HepG2 (cell line): ENCODE measurements at regions not wholly inside any gene's neighbourhood (a gene's known extent, or its start where the extent isn't known, plus 50 kb on each side); places are given as distances from the start of the nearest gene placed in this dataset.

Experiments used
- ATAC-seq: fragments of 200-7000 bp; cut with Tn5 transposase; 3 replicates; pipeline ENCODE4 v1.9.1; 2020; ENCODE audit warnings: mild to moderate bottlenecking, moderate library complexity
- BruUV-seq: library from RNA; stranded (reverse); fragments of 400-500 nt; replicated peaks from 2 replicates; lab custom pipeline; 2021; lab: Mats Ljungman, UMichigan
- CTCF ChIA-PET: fragments of 300-600 bp; formaldehyde crosslinking; extraction: SDS; loops from one replicate; lab custom pipeline; 2021; ENCODE audit warnings: low total read pairs, inconsistent platforms, low intra/inter-chr PET ratio; lab: Yijun Ruan, JAX
- POLR2A ChIA-PET: fragments of 350-600 bp; sonication (Branson Sonifier 250); formaldehyde crosslinking; loops from one replicate; lab custom pipeline; 2020; ENCODE audit warnings: antibody characterized with exemption, inconsistent platforms; lab: Yijun Ruan, JAX
- DNase-seq: peaks from one replicate; pipeline ENCODE4 v3.0.0-alpha.2; 2015; ENCODE audit warnings: low spot score
- FAIRE-seq: peaks from 3 replicates; lab custom pipeline; 2011; peaks lifted over from hg19 to GRCh38; lab: Jason Lieb, UNC
- H2AFZ ChIP-seq: one replicate; pipeline ENCODE4 v1.6.1; 2011; ENCODE audit warnings: low read length, inconsistent platforms
- H3K27ac ChIP-seq: fragments of 300-600 bp; 3 replicates; pipeline ENCODE4 v1.8.0; 2011; ENCODE audit warnings: mixed run types, mild to moderate bottlenecking, mixed read lengths, low read length, inconsistent platforms; ENCODE audit not compliant: insufficient read depth; ENCODE audit errors: extremely low read length
- H3K27me3 ChIP-seq, 2 experiments: fragments of 200-600 bp in 1 of 2; 2 replicates in 1 of 2; 3 replicates in 1 of 2; pipeline versions ENCODE4 v1.6.0 to v1.8.0; 2011; ENCODE audit warnings: low read length in 2 of 2, mild to moderate bottlenecking in 2 of 2, moderate library complexity in 2 of 2, inconsistent platforms in 1 of 2; ENCODE audit not compliant: insufficient read depth in 2 of 2, control insufficient read depth in 1 of 2
- H3K36me3 ChIP-seq, 2 experiments: fragments of 200-600 bp in 1 of 2; replicated peaks in 1 of 2; 2 replicates in 1 of 2; 3 replicates in 1 of 2; pipeline versions ENCODE4 v1.5.1 to v1.8.0; 2011; ENCODE audit warnings: low read length in 2 of 2, inconsistent platforms in 1 of 2; ENCODE audit not compliant: insufficient read depth in 2 of 2, control insufficient read depth in 1 of 2
- H3K4me1 ChIP-seq: 2 replicates; pipeline ENCODE4 v1.5.1; 2012; ENCODE audit warnings: low read length, inconsistent platforms; ENCODE audit not compliant: insufficient read depth
- H3K4me2 ChIP-seq: 2 replicates; pipeline ENCODE4 v1.6.0; 2011; ENCODE audit warnings: low read depth, low read length, inconsistent platforms
- H3K4me3 ChIP-seq, 3 experiments: fragments of 200-600 bp in 1 of 3; sonication (generic), shearing (Covaris generic) in 1 of 3; replicated peaks in 1 of 3; 2 replicates each; pipeline ENCODE4 v1.5.1; 2011 to 2016; ENCODE audit warnings: low read length in 3 of 3, inconsistent platforms in 2 of 3, low read depth in 2 of 3, mild to moderate bottlenecking in 2 of 3, control low read depth in 1 of 3, mixed read lengths in 1 of 3; ENCODE audit not compliant: insufficient read depth in 1 of 3
- H3K79me2 ChIP-seq: one replicate; pipeline ENCODE4 v1.6.1; 2011; ENCODE audit warnings: low read length, inconsistent platforms; ENCODE audit not compliant: insufficient read depth
- H3K9ac ChIP-seq: 2 replicates; pipeline ENCODE4 v1.6.0; 2011; ENCODE audit warnings: mild to moderate bottlenecking, low read depth, low read length, inconsistent platforms; ENCODE audit not compliant: insufficient read depth
- H3K9me3 ChIP-seq: 2 replicates; pipeline ENCODE4 v1.5.1; 2012; ENCODE audit warnings: mild to moderate bottlenecking, low read length
- H4K20me1 ChIP-seq: 2 replicates; pipeline ENCODE4 v1.6.0; 2011; ENCODE audit warnings: inconsistent platforms, mild to moderate bottlenecking, low read length, moderate library complexity; ENCODE audit not compliant: insufficient read depth
- HMGA1 ChIP-seq: sonication (generic); formaldehyde crosslinking; conservative IDR thresholded peaks from 2 replicates; pipeline ENCODE4 v1.4.0; 2020; ENCODE audit warnings: missing genetic modification reagents
- KDM2A ChIP-seq: sonication (generic); formaldehyde crosslinking; IDR thresholded peaks from 2 replicates; pipeline ENCODE4 v1.4.0; 2020; ENCODE audit warnings: low read depth, missing genetic modification reagents, borderline replicate concordance
- KDM4B ChIP-seq: sonication (generic); formaldehyde crosslinking; IDR thresholded peaks from 2 replicates; pipeline ENCODE4 v1.4.0; 2020; ENCODE audit warnings: missing genetic modification reagents
- ZFX ChIP-seq: sonication (generic); formaldehyde crosslinking; IDR thresholded peaks from 2 replicates; pipeline ENCODE4 v1.4.0; 2020; ENCODE audit warnings: mild to moderate bottlenecking, low read depth, missing genetic modification reagents, moderate library complexity
- ZNF296 ChIP-seq: sonication (generic); formaldehyde crosslinking; conservative IDR thresholded peaks from 2 replicates; pipeline ENCODE4 v1.5.0; 2020; ENCODE audit warnings: mild to moderate bottlenecking, missing genetic modification reagents
- ZSCAN25 ChIP-seq: sonication (generic); formaldehyde crosslinking; IDR thresholded peaks from 2 replicates; pipeline ENCODE4 v1.8.0; 2022; ENCODE audit warnings: mild to moderate bottlenecking, missing genetic modification reagents
- WGBS: methylation state at CpG from one replicate; pipeline ENCODE4 v1.1.6; 2017; ENCODE audit warnings: low lambda C conversion rate; 5-methylcytosine and 5-hydroxymethylcytosine counted together
- in situ Hi-C: cut with HindIII; loops from 2 replicates; pipeline ENCODE4 v1.10.0; 2017; ENCODE audit warnings: low pct_unique_long_range_greater_than_20kb; ENCODE audit not compliant: extremely low pct_ligation_motif_present
- intact Hi-C: fragments of 100-400 bp; cut with micrococcal nuclease; formaldehyde crosslinking; loops from one replicate; pipeline ENCODE4 v1.10.0; 2022; ENCODE audit not compliant: unreplicated experiment
- TF ChIP-seq, protein P1 (sequence below): sonication (generic); formaldehyde crosslinking; IDR thresholded peaks from 2 replicates; pipeline ENCODE4 v1.5.1; 2020; ENCODE audit warnings: mild to moderate bottlenecking, missing genetic modification reagents, moderate library complexity
- TF ChIP-seq, protein P2 (sequence below): sonication (generic); formaldehyde crosslinking; IDR thresholded peaks from 2 replicates; pipeline ENCODE4 v1.4.0; 2020; ENCODE audit warnings: missing genetic modification reagents

DNA sequence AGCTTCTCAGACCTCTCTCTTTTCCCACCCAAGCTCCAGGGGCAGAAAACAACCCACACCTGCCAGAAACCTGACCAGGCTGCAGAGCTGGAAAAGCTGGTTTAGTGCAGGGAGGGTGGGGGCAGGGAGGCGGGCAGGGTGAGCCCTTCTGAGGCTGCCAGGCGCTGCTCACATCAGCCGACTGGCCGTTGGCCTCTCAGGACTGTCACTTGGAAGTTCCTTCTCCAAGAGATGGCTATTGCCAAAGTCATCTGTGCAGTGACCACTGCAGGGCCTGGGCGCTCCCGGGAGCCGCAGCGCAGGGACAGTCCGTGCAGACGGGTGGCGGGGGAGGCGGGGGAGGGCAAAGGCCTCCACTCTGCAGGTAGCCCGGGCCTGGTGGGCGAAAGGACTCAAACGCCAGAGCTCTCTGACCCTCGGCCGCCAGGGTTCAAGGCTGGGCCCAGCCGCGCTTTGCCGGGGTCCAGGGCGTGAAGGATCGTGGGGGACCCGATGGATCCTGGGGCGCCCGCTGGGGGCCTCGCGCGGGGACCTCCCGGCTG, 205.0 kb upstream of the IER5L start:
- no peak for FAIRE-seq
- WGBS: no CpG with 5 or more reads among the region's 29 CpGs

More for the DNA sequence above, 205.0 kb upstream of the IER5L start:
- no peak overlapping the region for H3K27ac ChIP-seq
- no peak overlapping the region for H3K9ac ChIP-seq
- no TSS peak for BruUV-seq
- POLR2A ChIA-PET: interaction anchor here (0.7 kb wide), 1 partner anchor 201 kb away, joined by 3 read pairs; no protein-coding TSS in a partner anchor
- TF ChIP-seq, protein P1, sequence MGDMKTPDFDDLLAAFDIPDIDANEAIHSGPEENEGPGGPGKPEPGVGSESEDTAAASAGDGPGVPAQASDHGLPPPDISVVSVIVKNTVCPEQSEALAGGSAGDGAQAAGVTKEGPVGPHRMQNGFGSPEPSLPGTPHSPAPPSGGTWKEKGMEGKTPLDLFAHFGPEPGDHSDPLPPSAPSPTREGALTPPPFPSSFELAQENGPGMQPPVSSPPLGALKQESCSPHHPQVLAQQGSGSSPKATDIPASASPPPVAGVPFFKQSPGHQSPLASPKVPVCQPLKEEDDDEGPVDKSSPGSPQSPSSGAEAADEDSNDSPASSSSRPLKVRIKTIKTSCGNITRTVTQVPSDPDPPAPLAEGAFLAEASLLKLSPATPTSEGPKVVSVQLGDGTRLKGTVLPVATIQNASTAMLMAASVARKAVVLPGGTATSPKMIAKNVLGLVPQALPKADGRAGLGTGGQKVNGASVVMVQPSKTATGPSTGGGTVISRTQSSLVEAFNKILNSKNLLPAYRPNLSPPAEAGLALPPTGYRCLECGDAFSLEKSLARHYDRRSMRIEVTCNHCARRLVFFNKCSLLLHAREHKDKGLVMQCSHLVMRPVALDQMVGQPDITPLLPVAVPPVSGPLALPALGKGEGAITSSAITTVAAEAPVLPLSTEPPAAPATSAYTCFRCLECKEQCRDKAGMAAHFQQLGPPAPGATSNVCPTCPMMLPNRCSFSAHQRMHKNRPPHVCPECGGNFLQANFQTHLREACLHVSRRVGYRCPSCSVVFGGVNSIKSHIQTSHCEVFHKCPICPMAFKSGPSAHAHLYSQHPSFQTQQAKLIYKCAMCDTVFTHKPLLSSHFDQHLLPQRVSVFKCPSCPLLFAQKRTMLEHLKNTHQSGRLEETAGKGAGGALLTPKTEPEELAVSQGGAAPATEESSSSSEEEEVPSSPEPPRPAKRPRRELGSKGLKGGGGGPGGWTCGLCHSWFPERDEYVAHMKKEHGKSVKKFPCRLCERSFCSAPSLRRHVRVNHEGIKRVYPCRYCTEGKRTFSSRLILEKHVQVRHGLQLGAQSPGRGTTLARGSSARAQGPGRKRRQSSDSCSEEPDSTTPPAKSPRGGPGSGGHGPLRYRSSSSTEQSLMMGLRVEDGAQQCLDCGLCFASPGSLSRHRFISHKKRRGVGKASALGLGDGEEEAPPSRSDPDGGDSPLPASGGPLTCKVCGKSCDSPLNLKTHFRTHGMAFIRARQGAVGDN (CRISPR knock-in tag): peak; percentile 47
- TF ChIP-seq KDM4B: no peak
- TF ChIP-seq ZNF296 (CRISPR knock-in tag): 0 out of 2 replicates have a peak, but pooled peaks have one; percentile 47
- peak; percentile 72; the same call in 1 of the 2 replicates for TF ChIP-seq ZSCAN25 (CRISPR knock-in tag)
- peak; percentile 50 for TF ChIP-seq ZFX (CRISPR knock-in tag)
- TF ChIP-seq, protein P2, sequence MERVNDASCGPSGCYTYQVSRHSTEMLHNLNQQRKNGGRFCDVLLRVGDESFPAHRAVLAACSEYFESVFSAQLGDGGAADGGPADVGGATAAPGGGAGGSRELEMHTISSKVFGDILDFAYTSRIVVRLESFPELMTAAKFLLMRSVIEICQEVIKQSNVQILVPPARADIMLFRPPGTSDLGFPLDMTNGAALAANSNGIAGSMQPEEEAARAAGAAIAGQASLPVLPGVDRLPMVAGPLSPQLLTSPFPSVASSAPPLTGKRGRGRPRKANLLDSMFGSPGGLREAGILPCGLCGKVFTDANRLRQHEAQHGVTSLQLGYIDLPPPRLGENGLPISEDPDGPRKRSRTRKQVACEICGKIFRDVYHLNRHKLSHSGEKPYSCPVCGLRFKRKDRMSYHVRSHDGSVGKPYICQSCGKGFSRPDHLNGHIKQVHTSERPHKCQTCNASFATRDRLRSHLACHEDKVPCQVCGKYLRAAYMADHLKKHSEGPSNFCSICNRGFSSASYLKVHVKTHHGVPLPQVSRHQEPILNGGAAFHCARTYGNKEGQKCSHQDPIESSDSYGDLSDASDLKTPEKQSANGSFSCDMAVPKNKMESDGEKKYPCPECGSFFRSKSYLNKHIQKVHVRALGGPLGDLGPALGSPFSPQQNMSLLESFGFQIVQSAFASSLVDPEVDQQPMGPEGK (CRISPR knock-in tag): peak; percentile 24; the same call in 1 of the 2 replicates
- no peak for TF ChIP-seq HMGA1 (CRISPR knock-in tag)
- peak; percentile 12; the same call in 1 of the 2 replicates for TF ChIP-seq KDM2A (CRISPR knock-in tag)
- CTCF ChIA-PET: no interaction called here
- ATAC-seq: peak; percentile 74
- no peaks in the 10 kb centered on the region for H3K9me3 ChIP-seq
- in situ Hi-C loops (no loop called here), intact Hi-C loops (no loop called here)
- H3K4me2 ChIP-seq: peak overlapping the region; percentile 27
- H3K4me3 ChIP-seq: peak overlapping the region in 1 of 3 experiments; percentile 16; a peak in 1 of 6 replicates
- DNase-seq: no peak
- H4K20me1 ChIP-seq: no peaks in the 10 kb centered on the region
- H2AFZ ChIP-seq: no peak overlapping the region
- peaks cover 4 to 15% of the 10 kb centered on the region in 2 experiments; a peak in 4 of 5 replicates for H3K27me3 ChIP-seq
- H3K36me3 ChIP-seq: no peaks in the 10 kb centered on the region
- no peaks in the 10 kb centered on the region for H3K79me2 ChIP-seq
- H3K4me1 ChIP-seq: peaks cover 11% of the 10 kb centered on the region; the same call in 1 of the 2 replicates
